CD4-positive, alpha-beta T cell (primary cell): ENCODE measurements at regions not wholly inside any gene's neighbourhood (a gene's known extent, or its start where the extent isn't known, plus 50 kb on each side); places are given as distances from the start of the nearest gene placed in this dataset.

Source experiments
- ATAC-seq: fragments of 200-7000 bp; cut with Tn5 transposase; one replicate; pipeline ENCODE4 v1.10.0; 2022; ENCODE audit warnings: mild to moderate bottlenecking; ENCODE audit not compliant: poor library complexity
- CTCF ChIA-PET: fragments of 350-600 bp; sonication (Branson Sonifier 250); formaldehyde crosslinking; loops from one replicate; lab custom pipeline; 2021; ENCODE audit warnings: antibody characterized with exemption, inconsistent platforms; lab: Charles Lee
- POLR2A ChIA-PET: fragments of 350-600 bp; sonication (Branson Sonifier 250); formaldehyde crosslinking; loops from one replicate; lab custom pipeline; 2021; ENCODE audit warnings: antibody characterized with exemption, inconsistent platforms; lab: Charles Lee
- DNase-seq, 14 experiments: peaks; one replicate each; pipeline ENCODE4 v3.0.0-alpha.2; 2013 to 2020; ENCODE audit warnings: mixed read lengths in 2 of 14
- H3K27ac ChIP-seq, 2 donors: one replicate each; pipeline versions ENCODE4 v1.5.1 to v1.7.0; 2013; ENCODE audit warnings: low read length in 2 of 2, low read depth in 1 of 2, mild to moderate bottlenecking in 1 of 2
- H3K27me3 ChIP-seq, 2 experiments: 1 replicate in 1 of 2; 2 replicates in 1 of 2; pipeline versions ENCODE4 v1.6.1 to v1.7.0; 2013; ENCODE audit warnings: low read length in 2 of 2, control low read depth in 1 of 2, mild to moderate bottlenecking in 1 of 2, moderate library complexity in 1 of 2; ENCODE audit not compliant: insufficient read depth in 2 of 2, control insufficient read depth in 1 of 2
- H3K36me3 ChIP-seq: one replicate; pipeline ENCODE4 v1.6.1; 2013; ENCODE audit warnings: low read length, control low read depth; ENCODE audit not compliant: insufficient read depth
- H3K4me1 ChIP-seq: one replicate; pipeline ENCODE4 v1.6.1; 2013; ENCODE audit warnings: low read length, control low read depth; ENCODE audit not compliant: insufficient read depth
- H3K4me3 ChIP-seq: one replicate; pipeline ENCODE4 v1.5.1; 2013; ENCODE audit warnings: mild to moderate bottlenecking, low read length, moderate library complexity
- H3K9me3 ChIP-seq, 2 experiments: 1 replicate in 1 of 2; 2 replicates in 1 of 2; pipeline versions ENCODE4 v1.6.1 to v1.7.0; 2013; ENCODE audit warnings: low read length in 2 of 2, mild to moderate bottlenecking in 2 of 2, control low read depth in 1 of 2, moderate library complexity in 1 of 2; ENCODE audit not compliant: control insufficient read depth in 1 of 2, insufficient read depth in 1 of 2
- H3K27ac Mint-ChIP-seq: one replicate; pipeline ENCODE4 v1.8.0; 2020; ENCODE audit warnings: mixed read lengths
- H3K27me3 Mint-ChIP-seq: one replicate; pipeline ENCODE4 v1.8.0; 2021; ENCODE audit warnings: mixed read lengths
- H3K36me3 Mint-ChIP-seq: one replicate; pipeline ENCODE4 v1.8.0; 2021; ENCODE audit warnings: low read depth, mixed read lengths
- H3K4me1 Mint-ChIP-seq: one replicate; pipeline ENCODE4 v1.8.0; 2021; ENCODE audit warnings: low read depth, mixed read lengths
- H3K4me3 Mint-ChIP-seq: one replicate; pipeline ENCODE4 v1.8.0; 2020; ENCODE audit warnings: mild to moderate bottlenecking, mixed read lengths
- H3K9me3 Mint-ChIP-seq: one replicate; pipeline ENCODE4 v1.8.0; 2020; ENCODE audit warnings: mixed read lengths
- intact Hi-C, 2 experiments: fragments of 100-400 bp; cut with DNase I in 1 of 2; cut with micrococcal nuclease in 1 of 2; formaldehyde crosslinking; loops; one replicate each; pipeline versions ENCODE4 v1.15.1 to v1.9.0; 2023 to 2025; cut with DNase I, micrococcal nuclease
- TF ChIP-seq, protein P1 (sequence below): fragments of 200-600 bp; IDR thresholded peaks from one replicate; pipeline ENCODE4 v1.8.0; 2022; ENCODE audit warnings: antibody characterized with exemption, mild to moderate bottlenecking

DNA sequence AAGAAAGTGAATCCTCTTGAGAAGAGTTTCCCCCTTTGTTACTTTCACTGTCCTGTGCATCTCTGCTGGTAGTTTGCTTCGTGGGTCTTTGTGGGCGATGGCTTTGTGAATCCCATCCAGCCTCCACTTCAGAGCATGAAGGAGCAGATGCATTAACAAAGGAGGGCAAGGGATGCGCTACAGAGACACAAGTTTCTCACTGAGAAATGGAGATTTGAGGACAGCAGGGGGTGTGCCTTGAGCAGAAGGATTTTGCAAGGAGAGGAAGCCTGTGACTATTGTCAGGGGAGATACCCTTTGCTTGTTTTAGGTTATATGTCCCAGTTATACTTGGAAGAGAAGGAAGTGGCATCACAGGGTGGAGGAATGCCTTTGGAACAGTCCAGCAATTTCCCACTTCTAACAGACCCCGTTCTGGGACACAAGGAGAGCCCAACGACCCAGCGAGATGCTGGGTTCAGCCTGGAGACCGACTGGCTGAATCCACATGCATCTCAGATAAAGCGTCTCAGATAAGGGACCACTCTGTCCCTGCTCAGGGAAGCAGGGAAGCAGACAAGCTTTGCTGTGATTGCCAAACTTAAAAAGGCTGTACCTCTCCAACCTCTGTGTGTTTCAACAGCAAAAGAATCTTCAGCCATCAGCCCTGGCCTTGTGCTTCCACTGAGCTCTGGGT, 314.6 kb upstream of the GATB start:
- H3K4me3 ChIP-seq, result no peak overlapping the region
- no peaks in the 10 kb centered on the region for H3K36me3 ChIP-seq
- no peak for DNase-seq
- H3K4me1 ChIP-seq, result peaks cover 43% of the 10 kb centered on the region
- no peaks in the 10 kb centered on the region for H3K27me3 ChIP-seq
- Mint-ChIP-seq H3K9me3 (peaks cover 2% of the 10 kb centered on the region), H3K36me3 (no peaks in the 10 kb centered on the region), H3K27ac (peak overlapping the region; percentile 93), H3K4me1 (peaks cover 80% of the 10 kb centered on the region), H3K27me3 (no peaks in the 10 kb centered on the region), H3K4me3 (no peak overlapping the region)
- CTCF ChIA-PET, result no interaction called here
- POLR2A ChIA-PET, result no interaction called here
- TF ChIP-seq, protein P1, sequence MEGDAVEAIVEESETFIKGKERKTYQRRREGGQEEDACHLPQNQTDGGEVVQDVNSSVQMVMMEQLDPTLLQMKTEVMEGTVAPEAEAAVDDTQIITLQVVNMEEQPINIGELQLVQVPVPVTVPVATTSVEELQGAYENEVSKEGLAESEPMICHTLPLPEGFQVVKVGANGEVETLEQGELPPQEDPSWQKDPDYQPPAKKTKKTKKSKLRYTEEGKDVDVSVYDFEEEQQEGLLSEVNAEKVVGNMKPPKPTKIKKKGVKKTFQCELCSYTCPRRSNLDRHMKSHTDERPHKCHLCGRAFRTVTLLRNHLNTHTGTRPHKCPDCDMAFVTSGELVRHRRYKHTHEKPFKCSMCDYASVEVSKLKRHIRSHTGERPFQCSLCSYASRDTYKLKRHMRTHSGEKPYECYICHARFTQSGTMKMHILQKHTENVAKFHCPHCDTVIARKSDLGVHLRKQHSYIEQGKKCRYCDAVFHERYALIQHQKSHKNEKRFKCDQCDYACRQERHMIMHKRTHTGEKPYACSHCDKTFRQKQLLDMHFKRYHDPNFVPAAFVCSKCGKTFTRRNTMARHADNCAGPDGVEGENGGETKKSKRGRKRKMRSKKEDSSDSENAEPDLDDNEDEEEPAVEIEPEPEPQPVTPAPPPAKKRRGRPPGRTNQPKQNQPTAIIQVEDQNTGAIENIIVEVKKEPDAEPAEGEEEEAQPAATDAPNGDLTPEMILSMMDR, result no peak
- no peak overlapping the region for H3K27ac ChIP-seq
- intact Hi-C loops, result loop anchor here in 1 of 2 experiments (2.0 kb wide), 1 partner anchor 15 kb away; no protein-coding TSS in a partner anchor
- no peak for ATAC-seq
- H3K9me3 ChIP-seq, result peaks cover 0 to 3% of the 10 kb centered on the region in 2 experiments

DNA sequence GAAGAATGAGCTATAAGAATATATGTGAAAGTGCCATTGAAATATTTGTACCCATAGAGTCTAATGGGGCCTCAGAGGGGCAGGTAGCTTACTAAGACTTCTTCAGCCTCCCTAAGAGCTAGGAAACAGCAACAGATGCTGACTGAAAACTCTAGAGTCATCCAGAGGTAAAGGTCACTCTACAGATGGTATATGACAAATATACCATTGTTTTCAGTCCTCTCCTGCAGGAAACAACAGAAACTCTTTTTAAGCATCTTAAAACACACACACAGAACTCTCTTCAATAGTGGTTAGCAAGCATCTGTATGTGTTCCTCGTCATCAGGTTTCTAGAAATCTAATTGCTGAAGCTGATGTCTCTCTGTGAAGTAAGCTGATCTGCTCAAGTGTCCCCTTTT, 313.8 kb upstream of the GATB start:
- intact Hi-C loops, result loop anchor here in 1 of 2 experiments (2.0 kb wide), 1 partner anchor 16 kb away; no protein-coding TSS in a partner anchor
- Histone ChIP-seq H3K27ac (no peak overlapping the region), H3K4me3 (no peak overlapping the region), H3K36me3 (no peaks in the 10 kb centered on the region), H3K4me1 (peaks cover 35% of the 10 kb centered on the region), H3K27me3 (no peaks in the 10 kb centered on the region), H3K9me3 (peaks cover 0 to 3% of the 10 kb centered on the region in 2 experiments)
- Mint-ChIP-seq H3K27ac (peak overlapping the region; percentile 9), H3K36me3 (no peaks in the 10 kb centered on the region), H3K9me3 (peaks cover 2% of the 10 kb centered on the region), H3K4me1 (peaks cover 77% of the 10 kb centered on the region), H3K4me3 (no peak overlapping the region), H3K27me3 (no peaks in the 10 kb centered on the region)
- DNase-seq (no peak), ATAC-seq (no peak)
- CTCF ChIA-PET, result no interaction called here
- TF ChIP-seq, protein P1, result no peak
- POLR2A ChIA-PET, result interaction anchor here (1.2 to 1.5 kb wide), 2 partner anchors 26 to 64 kb away, joined by 3 to 4 read pairs; no protein-coding TSS in a partner anchor

DNA sequence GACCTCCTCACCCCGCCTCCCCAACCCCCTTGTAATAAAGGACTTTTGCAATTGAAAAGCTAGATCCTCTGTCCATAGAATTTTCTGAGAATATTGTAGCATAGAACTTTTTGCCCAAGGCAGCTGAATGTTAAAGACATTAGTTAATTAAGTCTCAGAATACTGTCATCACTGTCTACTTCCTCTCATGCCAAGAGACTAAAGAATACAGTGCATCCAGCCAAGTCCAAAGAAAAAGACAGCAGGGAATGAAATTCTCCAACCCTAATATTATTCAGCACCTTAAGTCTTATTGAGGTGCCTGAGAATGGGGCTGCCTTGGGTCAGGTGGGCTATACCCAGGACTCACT, 313.3 kb upstream of the GATB start:
- Mint-ChIP-seq H3K27ac (no peak overlapping the region), H3K36me3 (no peaks in the 10 kb centered on the region), H3K9me3 (peaks cover 3% of the 10 kb centered on the region), H3K4me1 (peaks cover 74% of the 10 kb centered on the region), H3K4me3 (no peak overlapping the region), H3K27me3 (no peaks in the 10 kb centered on the region)
- Histone ChIP-seq H3K27me3 (no peaks in the 10 kb centered on the region), H3K4me3 (no peak overlapping the region), H3K36me3 (no peaks in the 10 kb centered on the region), H3K4me1 (peaks cover 30% of the 10 kb centered on the region), H3K27ac (no peak overlapping the region), H3K9me3 (peaks cover 0 to 3% of the 10 kb centered on the region in 2 experiments)
- ChIA-PET POLR2A (interaction anchor here (1.2 to 1.5 kb wide), 2 partner anchors 27 to 64 kb away, joined by 3 to 4 read pairs; no protein-coding TSS in a partner anchor), CTCF (interaction anchor here (1.4 kb wide), 1 partner anchor 10 kb away, joined by 3 read pairs; no protein-coding TSS in a partner anchor)
- TF ChIP-seq, protein P1, result no peak
- intact Hi-C loops, result loop anchor here in 1 of 2 experiments (2.0 kb wide), 1 partner anchor 17 kb away; no protein-coding TSS in a partner anchor
- DNase-seq, result no peak
- no peak for ATAC-seq
